ENCODE measurements at regions not wholly inside any gene's neighbourhood (a gene's known extent, or its start where the extent isn't known, plus 50 kb on each side); places are given as distances from the start of the nearest gene placed in this dataset.
"Not testable (repeated sequence)": the region's sequence is repeated elsewhere in the genome, so short reads cannot be mapped to it uniquely, and the experiment has no call there.

- H3K27ac ChIP-seq: no peak overlapping the region
- no peak overlapping the region for H3K4me3 ChIP-seq
- H3K4me1 ChIP-seq: no peaks in the 10 kb centered on the region
- TF ChIP-seq CTCF (IDR thresholded peaks at IDR 0.05) (no peak), EP300 (IDR thresholded peaks at IDR 0.05) (no peak), POLR2A (IDR thresholded peaks at IDR 0.05) (no peak)
- WGBS, 2 donors: 87 to 91% methylated on average over 2 of the region's 2 CpGs
- DNase-seq (ENCODE audit: low spot score in 2 of 2): no peak
- H3K9me3 ChIP-seq: peaks cover 0 to 23% (median 0%) of the 10 kb centered on the region in 4 donors
- H3K36me3 ChIP-seq: no peaks in the 10 kb centered on the region
- H3K27me3 ChIP-seq: no peaks in the 10 kb centered on the region
These were observed 212.4 kb downstream of the COPRS start for GRCh38 chr17:31646642-31647041.

GRCh38 chr17:31645351-31645750 lies 213.7 kb downstream of the COPRS start:
- TF ChIP-seq CTCF (IDR thresholded peaks at IDR 0.05): no peak
- TF ChIP-seq EP300 (IDR thresholded peaks at IDR 0.05): no peak
- TF ChIP-seq POLR2A (IDR thresholded peaks at IDR 0.05): no peak
- no peaks in the 10 kb centered on the region for H3K4me1 ChIP-seq
- peaks cover 0 to 23% (median 0%) of the 10 kb centered on the region in 4 donors for H3K9me3 ChIP-seq
- DNase-seq (ENCODE audit: low spot score in 2 of 2): no peak
- no peaks in the 10 kb centered on the region for H3K36me3 ChIP-seq
- WGBS, 2 donors: 86 to 88% methylated on average over 3 of the region's 3 CpGs
- no peaks in the 10 kb centered on the region for H3K27me3 ChIP-seq
- H3K4me3 ChIP-seq: no peak overlapping the region
- H3K27ac ChIP-seq: no peak overlapping the region

GRCh38 chr17:31631766-31632165 lies 227.3 kb downstream of the COPRS start:
- Histone ChIP-seq H3K36me3 (no peaks in the 10 kb centered on the region), H3K27ac (no peak overlapping the region), H3K9me3 (peaks cover 0 to 19% (median 1%) of the 10 kb centered on the region in 4 donors), H3K4me3 (no peak overlapping the region), H3K27me3 (no peaks in the 10 kb centered on the region), H3K4me1 (no peaks in the 10 kb centered on the region)
- TF ChIP-seq CTCF (IDR thresholded peaks at IDR 0.05) (no peak), POLR2A (IDR thresholded peaks at IDR 0.05) (no peak), EP300 (IDR thresholded peaks at IDR 0.05) (no peak)
- 62 to 76% methylated on average over 3 of the region's 3 CpGs for WGBS, 2 donors
- DNase-seq (ENCODE audit: low spot score in 2 of 2): no peak

- not testable (repeated sequence) for H3K4me3 ChIP-seq; H3K27ac ChIP-seq; H3K4me1 ChIP-seq; DNase-seq (ENCODE audit: low spot score in 2 of 2); H3K36me3 ChIP-seq; H3K27me3 ChIP-seq
- H3K9me3 ChIP-seq: peaks cover 0 to 28% (median 1%) of the 10 kb centered on the region in 4 donors
- 90 to 91% methylated on average over 8 of the region's 8 CpGs for WGBS, 2 donors
These were observed 228.2 kb downstream of the COPRS start for GRCh38 chr17:31630866-31631265.

- no peak for TF ChIP-seq POLR2A (IDR thresholded peaks at IDR 0.05)
- TF ChIP-seq EP300 (IDR thresholded peaks at IDR 0.05): no peak
- no peak for TF ChIP-seq CTCF (IDR thresholded peaks at IDR 0.05)
- WGBS, 2 donors: 76 to 87% methylated on average over 8 of the region's 8 CpGs
- no peaks in the 10 kb centered on the region for H3K4me1 ChIP-seq
- H3K4me3 ChIP-seq: no peak overlapping the region
- DNase-seq (ENCODE audit: low spot score in 2 of 2): no peak
- no peaks in the 10 kb centered on the region for H3K36me3 ChIP-seq
- H3K27ac ChIP-seq: no peak overlapping the region
- H3K27me3 ChIP-seq: no peaks in the 10 kb centered on the region
- peaks cover 0 to 37% (median 5%) of the 10 kb centered on the region in 4 donors for H3K9me3 ChIP-seq
These were observed 229.2 kb downstream of the COPRS start for GRCh38 chr17:31629696-31630470.
